HTR-8/SVneo (cell line): ENCODE measurements at regions not wholly inside any gene's neighbourhood (a gene's known extent, or its start where the extent isn't known, plus 50 kb on each side); places are given as distances from the start of the nearest gene placed in this dataset.
A peak's percentile ranks its signal among the peaks of the same experiment; 100 is the strongest.
"Not testable (repeated sequence)": the region's sequence is repeated elsewhere in the genome, so short reads cannot be mapped to it uniquely, and the experiment has no call there.

Experiments used
- DNase-seq: peaks from one replicate; pipeline ENCODE4 v3.0.0; 2011; ENCODE audit warnings: low spot score, mixed read lengths; ENCODE audit not compliant: insufficient read length
- FAIRE-seq: peaks from 2 replicates; lab custom pipeline; 2011; peaks lifted over from hg19 to GRCh38; lab: Jason Lieb, UNC

DNA sequence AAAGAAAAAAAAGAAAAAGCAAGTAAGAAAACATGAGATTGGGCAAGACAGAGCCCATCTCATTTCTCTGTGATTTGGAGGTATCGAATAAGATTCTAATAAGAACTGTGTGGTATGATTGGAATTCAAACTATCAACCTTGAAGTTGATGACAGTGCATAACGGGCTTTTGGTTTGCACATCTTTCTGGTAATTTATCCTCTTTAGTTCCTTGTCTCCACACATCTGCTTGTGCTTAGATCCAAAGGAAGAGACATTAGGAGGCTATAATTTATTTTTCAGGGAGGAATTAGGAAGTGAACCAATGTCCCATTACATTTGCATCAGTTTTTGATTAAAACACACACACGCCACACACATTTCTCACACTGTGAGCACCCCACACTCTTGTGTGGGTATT lies 149.9 kb downstream of the ARSF start:
- DNase-seq (no peak), FAIRE-seq (no peak)

GRCh38 chrX:3184176-3184930 lies 143.1 kb downstream of the ARSF start:
- DNase-seq, result peak; percentile 24
- no peak for FAIRE-seq

- DNase-seq (no peak), FAIRE-seq (no peak)
Observed at GRCh38 chrX:3181846-3182245, 140.6 kb downstream of the ARSF start.

DNA sequence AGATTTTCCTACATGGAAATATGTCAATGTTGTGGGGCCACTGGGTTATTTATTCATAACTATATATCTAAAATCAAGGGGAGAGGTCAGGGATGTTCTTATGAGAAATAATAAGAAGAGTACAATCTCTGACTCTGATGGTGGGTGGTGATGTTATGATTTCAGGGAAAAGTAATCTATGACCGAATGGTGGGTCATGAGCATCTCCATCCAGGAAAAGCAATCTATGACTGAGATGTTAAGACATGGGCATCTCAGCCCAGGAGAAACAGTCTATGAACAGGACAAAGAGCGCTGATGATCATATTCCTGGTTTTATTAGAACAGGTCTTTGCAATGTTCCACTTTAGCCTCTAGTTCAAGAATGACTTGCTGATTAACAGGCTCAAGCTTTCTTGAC lies 137.1 kb downstream of the ARSF start:
- FAIRE-seq (peak; percentile 46), DNase-seq (no peak)

GRCh38 chrX:3177851-3178250 lies 136.6 kb downstream of the ARSF start:
- DNase-seq, result no peak
- peak; percentile 9 for FAIRE-seq

- FAIRE-seq, result no peak
- DNase-seq, result no peak
Observed at GRCh38 chrX:3176439-3176820, 135.2 kb downstream of the ARSF start.

DNA sequence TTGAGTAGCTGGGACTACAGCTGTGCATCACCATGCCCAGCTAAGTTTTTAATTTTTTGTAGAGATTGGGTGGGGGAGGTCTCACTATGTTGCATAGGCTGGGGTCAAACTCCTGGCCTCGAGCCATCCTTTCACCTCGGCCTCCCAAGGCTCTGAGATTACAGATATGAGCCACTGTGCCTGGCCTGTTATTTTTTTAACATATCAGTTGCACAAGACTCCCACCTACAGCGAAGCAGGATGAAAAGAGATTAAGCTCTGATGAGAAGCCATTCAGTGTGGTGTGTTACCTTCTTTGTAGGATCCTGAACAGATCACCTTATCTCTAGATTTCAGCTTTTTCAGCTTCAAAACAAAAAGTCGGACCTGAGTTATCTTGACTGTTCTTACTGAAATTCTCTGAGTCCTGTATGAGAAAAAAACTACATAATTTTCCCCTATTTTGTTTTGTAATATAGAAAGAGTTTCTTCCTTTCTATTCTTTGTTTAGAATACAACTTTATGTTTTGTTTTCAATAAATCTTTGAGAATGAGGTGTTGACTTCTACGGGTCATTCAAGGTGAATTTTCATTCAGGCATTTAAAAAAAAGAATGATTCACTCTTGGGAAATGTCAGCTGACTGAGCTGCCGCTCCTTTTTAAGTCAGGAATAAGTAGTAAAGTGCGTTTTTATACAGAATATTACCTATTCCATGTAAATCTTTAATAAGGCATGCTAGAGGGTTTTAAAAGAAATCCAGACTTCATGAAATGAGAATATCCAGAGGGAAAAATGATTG lies 134.6 kb downstream of the ARSF start:
- no peak for FAIRE-seq
- peak; percentile 30 for DNase-seq

DNA sequence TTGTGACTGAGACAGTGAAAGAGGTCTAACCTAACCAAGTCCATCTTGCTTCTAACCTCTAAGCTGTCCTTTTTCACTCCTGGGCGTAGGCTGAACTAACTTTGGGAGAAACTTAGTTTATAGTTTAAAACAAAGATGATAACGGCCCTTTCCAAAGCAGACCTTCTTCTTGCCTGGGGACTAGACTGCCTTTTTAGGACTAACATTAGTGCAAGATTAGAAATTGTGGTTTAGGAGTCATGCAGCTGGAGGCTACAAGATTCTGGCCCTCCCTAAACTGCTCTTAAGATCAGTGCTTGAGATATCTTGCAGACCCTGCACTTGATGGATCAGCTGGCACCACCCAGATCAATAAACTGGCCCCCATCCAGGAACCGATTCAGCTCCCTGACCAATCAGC lies 130.9 kb downstream of the ARSF start:
- not testable (repeated sequence) for FAIRE-seq, DNase-seq

- FAIRE-seq (no peak), DNase-seq (no peak)
Observed at GRCh38 chrX:3169421-3169820, 128.2 kb downstream of the ARSF start.

GRCh38 chrX:3167771-3168170 lies 126.5 kb downstream of the ARSF start:
- DNase-seq (no peak), FAIRE-seq (no peak)

DNA sequence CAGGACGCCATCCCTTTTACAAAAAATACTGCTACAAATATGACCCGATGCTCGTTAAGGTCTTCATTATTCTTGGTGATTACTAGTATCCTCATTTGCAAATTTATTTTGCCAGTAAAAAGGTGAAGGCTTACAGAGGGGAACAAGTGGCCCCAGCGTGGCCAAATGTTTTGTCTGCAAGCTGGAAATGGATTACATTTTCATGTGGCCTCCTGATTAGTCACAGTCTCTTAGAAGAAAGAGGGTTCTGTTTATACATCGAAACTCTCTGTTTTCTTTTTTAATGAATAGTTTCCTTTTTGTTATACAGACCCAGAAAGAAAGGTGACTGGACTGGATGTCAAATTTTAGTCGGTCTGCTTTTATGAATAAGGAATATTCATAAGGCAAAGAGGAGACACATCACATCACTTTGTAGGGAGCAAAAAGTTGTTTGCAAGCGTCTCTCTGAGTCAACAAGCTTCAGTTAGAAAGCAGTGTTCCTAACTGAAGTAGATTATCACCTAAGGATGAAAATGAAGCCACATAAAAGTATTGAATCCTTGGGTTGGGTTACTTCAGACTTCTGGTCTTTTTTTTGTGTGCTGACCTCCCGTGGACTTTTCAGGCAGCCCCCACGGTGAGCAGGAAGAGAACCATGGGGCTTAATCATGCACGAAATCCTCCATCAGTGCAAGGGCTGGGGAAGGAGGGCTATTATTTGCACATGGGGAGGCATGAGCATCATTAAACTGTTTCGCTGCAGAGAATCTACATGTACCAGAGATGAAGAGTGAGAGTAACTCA lies 125.6 kb downstream of the ARSF start:
- DNase-seq (no peak), FAIRE-seq (no peak)

GRCh38 chrX:3165808-3166207 lies 124.5 kb downstream of the ARSF start:
- DNase-seq (no peak), FAIRE-seq (peak; percentile 33)
